ENCODE measurements at regions not wholly inside any gene's neighbourhood (a gene's known extent, or its start where the extent isn't known, plus 50 kb on each side); places are given as distances from the start of the nearest gene placed in this dataset.

DNA sequence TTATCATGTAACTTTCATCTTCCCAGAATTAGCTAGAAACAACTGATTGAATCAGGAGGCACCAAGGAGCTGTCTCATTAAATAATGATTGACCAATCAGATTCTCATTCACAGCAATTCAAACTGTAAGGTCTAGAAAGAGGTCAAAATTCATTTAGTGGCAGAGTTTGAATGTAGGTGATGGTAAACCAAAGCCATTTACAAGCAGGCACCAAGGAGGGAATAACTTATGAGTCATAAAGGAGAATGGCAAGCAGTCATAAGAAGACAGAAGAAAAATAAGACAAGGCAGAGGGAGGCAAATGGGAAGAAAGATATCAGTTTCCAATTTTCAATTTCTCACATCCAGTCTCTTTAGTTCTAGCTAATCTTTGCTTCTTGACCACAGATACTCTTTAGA is 52.9 kb upstream of the DEFB112 start:
- no peak for DNase-seq

DNA sequence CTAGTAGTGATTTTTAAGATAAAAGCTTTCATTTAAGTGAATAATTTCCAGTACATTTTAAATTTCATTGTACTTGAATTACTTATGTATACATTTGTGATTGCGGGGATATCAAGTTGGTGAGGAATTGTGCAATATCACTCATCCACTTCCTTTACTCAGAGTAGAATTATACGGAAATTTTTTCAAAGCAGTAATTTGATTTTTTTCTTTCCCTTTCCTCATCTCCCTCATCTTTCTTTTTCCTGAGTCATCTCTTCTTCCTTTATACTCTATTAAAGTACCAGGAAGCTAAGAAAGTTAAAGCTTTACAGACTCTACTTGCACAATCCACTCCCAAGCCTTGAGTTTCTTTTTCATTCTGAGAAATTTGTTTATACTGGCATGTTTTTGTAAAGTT is 60.9 kb upstream of the DEFB112 start:
- DNase-seq: no peak

DNA sequence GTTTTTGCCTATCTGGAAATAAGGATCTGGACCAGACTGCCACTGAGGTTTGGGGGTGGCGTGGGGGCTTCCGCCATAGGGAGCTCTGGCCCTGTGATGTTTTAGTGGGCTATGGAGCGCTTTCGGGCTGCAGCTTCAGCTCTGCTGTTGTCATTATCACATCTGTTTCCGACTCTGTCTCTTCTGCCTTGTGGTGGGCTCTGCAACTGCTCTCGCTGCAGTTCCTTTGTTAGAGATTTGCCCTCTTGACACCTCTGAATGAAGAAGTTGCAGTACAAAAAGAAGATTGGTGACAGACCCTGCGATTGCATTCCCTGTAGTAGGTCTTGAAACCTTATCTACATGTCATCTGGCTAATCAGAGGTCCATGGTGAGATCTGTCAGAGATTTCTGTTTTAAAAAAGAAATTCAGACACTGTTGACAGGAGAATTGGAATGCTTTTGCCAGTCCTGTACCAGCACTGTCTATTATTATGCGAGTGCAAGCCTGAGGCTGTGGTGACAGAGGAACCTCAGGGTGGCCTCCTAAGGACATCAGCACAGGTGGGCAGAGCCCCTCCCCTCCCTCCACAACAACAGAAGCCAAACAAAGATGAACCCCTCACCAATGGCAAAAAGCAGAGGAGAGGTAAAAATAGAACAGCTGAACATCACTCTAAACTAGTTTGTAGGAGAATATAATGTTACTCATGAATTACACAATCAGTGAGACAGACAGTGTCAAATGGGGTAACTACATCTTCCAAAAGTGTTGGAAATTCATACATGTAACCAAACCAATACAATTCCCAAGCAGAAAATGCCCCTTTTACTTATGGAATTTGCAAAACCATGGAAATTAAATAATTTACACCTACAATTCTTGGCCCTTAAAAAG is 63.5 kb upstream of the DEFB112 start:
- DNase-seq: no peak

DNA sequence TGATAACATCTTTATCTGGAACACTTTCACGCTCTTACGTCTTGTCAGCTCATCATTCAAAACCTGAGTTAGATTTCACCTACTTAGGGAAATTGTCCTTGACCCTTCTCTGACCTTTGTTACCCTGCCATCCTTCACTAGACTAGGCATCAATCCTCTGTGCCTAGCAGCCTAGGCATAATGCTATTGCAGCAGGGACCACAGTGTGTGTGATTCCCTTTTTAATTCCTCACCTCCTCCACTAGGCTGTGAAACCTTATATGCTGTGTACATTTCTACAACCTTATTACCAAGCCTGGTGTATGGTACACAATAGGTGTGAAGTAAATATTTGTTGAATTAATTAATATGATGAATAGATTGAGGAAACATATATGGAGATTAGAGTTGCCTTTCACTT is 66.7 kb upstream of the DEFB112 start:
- DNase-seq: no peak

DNA sequence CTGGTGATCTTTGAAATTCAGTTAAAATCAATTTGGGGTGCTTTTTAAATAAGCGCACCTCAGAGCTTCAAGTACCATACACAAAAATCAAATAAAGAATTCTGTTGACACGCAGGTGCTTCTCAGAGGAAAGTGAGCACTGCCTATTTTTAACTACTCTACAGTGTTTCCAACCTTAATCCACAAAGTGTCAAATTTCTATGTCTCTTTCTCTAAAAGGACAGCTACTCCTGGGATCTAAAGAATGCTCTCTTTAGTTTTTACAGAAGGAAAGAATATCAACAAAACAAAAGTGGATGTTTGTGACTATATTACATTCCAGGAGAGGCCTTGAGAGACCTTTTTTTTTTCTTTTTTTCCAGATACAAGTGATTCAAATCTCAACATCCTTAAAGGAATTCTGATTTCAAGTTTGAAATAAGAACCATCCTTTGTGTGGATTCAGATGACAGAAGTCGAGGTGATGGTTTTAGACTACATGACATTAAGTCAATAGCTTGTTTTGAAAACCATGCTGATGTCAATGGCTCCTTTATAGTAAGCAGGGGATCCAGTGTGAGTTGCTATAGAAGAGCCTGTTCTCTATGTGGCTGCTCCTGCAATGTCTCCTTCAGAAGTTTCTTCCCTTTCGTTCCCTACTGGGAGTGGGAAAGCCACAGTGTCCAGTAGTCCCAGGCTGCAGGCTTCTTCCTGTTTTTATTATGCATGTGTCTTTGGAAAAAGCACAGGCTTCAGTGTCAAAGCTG is 67.2 kb upstream of the DEFB112 start:
- no peak for DNase-seq

DNA sequence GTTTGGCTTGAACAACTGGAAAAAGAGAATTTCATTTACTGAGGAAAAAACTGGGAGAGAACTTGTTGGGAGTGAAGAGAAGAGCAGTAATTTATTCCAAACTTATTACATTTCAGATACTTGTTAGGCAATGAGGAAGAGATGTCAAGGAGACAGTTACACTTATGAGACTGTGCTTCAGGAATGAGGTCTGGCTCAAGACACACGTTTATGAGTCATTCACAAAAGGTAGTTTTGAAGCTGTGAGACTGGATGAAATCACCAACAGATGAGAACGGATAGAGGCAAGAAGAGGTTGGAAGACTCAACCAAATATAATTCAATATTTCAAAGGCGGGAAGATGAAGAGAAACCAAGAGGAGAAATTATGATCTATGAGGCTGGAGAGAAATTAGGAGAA is 70.6 kb upstream of the DEFB112 start:
- no peak for DNase-seq

DNA sequence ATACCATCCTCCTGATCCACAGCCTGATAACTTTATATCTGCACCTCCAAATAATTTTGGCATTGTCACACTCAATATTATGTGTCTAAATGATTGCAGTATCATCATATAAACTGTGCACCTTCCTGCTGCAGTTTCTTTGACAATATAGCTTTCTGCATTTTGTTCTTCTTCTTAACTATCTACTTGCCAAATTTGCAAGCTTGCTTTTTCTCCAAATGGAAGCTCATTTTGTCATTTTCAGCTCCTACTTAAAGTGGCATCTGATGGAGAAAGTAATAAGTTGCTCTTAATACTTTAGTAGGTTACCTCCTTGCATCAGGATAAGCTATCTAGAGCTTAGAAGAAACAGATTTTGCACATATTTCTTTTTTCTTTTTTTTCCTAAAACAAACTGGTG is 74.0 kb upstream of the DEFB112 start:
- no peak for DNase-seq

DNA sequence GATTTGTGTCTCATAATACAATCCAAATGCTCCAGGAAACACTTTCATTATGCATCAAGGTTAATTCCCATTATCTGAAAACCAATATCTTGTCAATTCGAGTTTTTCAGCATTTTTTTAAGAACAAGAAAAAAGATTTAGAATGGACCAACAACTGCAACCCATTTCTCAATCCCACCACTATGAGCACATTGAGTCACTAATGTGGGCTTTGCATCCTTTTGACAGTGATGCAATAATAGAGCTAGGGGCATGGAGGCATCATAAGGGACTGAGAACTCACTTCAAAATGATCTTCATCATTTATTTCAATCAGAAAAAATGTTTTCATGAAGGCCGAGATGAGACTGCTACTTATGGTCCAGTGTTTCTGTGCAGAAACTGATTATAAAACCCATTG is 74.8 kb upstream of the DEFB112 start:
- no peak for DNase-seq

DNA sequence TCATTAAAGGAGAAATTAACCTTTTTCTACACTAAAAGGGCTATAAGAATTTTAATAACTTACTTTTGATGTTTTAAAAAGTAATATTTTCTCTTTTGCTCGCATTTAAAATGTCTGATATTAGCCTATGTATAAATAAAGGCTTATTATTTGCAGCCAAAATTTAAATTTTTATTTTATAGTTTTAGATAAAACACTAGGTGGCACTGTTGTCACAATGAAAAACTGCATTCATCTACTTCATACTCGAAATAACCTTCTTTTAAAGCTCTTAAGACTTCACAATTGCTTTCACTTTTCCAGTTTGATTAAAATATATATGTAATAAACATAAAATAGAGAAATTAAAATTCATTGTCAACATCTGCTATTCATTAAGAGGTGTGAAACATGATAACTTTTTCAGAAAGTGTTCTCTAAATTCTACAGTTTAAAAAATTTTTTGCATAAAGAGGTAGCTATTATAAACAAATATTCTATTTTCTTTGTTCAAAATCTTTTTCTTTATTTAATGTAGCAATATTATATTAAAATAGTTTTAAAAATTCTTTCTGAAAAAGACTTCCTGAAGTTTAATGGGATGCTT is 78.8 kb upstream of the DEFB112 start:
- peak; percentile 2 for DNase-seq

DNA sequence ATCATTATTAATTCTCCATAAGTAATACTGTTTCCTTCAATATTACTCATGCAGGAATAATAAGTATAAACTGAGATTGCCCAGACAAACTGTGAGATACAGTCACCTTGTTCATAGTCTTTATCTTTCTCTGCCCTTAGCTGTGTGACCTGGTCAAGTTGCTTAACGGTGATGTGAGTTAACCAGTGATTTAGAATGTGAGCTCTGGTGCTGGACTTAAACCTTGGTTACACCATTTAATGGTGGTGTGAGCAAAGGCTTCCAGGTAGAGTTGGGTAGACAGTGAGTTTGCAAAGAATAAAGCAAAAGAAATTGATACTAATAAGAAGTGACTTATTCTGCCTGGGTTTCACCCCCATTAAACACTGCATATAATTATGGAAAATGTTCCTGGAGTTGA is 86.2 kb upstream of the DEFB112 start:
- DNase-seq: no peak

DNA sequence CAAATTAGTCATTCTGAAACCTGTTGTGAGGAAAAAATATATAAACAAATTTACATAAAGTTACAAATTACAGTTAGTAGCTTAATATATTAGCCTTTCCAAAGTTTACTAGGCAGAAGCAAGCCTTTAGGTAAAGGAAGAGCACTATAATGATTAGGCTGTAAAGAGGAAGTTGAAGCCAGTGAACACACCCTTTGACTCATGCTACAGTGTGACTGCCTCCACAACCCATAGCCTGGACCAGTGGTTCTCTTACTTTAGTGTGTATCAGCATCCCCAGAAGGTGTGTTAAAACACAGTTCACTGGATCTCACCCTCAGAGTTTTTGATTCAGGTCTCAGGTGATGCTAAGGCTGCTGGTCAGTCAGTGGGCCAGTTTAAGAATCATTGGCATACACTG is 91.4 kb upstream of the DEFB112 start:
- DNase-seq: no peak

DNA sequence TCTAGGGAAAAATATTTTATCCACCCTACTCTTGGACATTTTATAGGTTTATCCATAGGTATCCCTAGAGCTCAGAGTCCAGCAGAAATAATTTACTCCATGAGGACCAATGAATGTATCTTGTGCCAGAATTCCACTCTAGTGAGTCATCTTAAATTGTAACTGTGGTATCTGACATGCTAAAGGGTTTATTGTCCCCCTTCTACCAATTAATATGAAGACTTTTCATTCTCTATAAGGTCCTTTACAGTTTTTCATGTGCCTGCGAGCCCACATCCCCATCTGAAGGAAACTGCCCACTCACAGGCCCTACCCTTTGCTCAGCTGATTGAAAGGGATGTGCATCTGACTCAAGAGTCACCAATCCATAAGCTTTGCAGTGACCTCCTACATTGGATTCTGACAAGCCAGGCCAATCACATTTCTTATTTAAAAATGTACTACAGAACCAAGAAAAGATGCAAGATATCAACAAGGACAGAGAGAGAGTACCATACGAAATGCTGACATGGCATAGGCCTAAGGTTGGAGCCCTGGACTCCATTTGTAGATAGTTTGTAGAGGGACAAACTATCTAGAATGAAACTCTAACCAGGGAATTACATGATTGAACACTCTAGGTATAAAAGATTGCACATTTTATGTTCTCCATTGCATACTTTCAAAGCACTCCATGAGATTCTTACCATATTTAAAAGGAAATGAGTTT is 93.4 kb upstream of the DEFB112 start:
- DNase-seq: no peak

DNA sequence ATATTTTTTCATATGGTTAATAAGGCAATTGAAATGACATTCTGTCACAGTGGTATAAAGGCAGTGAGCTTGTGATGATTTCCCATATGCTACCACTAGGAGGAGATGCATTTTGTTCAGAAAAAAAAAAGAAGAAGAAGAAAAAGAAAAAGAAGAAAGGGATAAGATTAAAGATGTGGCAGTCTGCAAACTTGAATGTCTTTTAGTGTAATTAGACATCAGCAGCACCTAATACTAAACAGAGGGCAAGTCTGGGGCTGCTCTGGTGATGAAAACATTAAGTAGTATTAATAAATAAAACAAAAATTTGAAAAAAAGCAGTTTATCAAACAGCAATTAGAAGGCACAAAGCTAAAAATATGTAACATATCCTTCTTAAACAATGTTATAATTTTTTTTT is 95.4 kb upstream of the DEFB112 start:
- DNase-seq: no peak

DNA sequence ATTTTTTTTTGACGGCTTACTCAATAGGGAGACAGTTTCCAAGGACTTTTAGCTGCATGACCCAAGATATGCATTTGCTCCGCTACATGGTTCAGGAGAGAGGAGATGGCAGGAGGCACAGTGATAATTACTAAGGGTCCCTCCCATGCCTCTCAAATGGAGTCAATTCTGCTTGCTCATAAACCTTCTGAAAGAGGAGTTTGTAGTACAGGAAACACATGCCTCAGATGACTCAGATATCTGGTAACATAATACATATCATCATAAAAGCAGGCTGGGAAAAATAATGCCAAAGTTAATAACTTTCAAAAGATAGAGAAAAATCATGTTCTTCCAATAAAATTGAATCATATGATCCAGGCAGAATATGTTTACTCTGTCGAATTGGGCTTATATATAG is 97.6 kb upstream of the DEFB112 start:
- DNase-seq: no peak

DNA sequence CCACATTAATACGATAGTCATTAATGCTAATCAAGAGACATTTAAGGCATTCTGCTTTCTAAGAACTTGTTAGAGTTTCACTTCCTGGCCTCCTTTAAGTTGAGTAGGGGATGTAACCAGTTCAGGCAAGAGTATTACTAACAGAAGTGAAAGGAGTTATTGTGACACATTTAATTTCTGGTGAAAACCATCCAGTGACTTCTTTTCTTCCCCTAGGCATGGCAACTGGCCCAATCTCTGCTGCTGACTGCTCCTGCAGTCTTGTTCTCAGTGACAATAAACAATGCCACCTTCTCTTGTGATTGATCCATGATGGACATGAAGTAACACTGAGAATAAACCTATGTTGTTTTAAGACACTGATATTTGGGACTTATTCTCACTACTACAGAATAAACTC is 130.9 kb upstream of the DEFB112 start:
- no peak for DNase-seq

DNA sequence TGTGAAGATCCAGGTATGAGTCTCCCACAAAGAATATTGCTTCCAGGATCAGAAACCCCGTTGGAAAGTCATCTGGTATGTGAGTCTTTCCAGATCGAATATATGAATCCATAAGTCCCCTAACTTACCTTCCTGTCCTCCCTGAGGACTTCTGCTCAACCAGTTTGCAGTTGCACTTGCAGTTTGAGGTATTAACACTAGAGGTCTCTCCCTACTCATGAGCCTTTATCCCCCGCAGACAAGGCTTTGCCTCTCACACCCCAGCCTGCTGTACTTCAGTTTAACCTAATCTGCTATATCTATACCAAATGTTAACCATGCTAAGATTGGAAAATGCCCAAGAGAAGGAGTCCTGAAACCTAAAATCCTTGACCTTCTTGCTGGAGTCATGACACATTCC is 135.3 kb upstream of the DEFB112 start:
- DNase-seq: no peak

DNA sequence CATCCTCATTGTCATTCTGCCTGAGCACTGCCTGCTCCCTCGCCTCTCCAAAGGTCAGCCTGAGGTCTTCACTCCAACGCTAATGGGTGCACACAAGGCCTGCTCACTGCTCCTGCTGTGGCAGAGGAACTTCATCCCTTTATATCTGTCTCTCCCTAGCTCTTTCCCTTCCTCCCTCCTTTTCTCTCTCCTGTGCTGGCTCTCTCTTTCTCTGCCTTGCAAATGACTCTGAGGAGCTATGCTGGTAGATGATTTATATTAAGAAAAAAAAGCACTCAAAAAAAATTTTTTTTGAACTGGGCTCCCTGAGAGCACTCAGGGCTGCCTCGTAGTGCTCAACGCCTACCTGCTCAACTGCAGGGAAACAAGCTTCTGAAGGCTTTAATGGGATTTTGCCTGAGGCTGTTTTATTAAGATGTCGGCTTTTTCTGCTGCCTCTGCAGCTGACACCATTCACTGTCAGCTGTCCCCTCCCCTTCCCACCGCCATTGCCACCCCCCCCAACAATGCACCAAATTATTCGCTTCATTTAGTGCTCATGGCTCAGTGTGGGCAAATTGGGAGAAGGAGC is 137.7 kb upstream of the DEFB112 start:
- DNase-seq: no peak

DNA sequence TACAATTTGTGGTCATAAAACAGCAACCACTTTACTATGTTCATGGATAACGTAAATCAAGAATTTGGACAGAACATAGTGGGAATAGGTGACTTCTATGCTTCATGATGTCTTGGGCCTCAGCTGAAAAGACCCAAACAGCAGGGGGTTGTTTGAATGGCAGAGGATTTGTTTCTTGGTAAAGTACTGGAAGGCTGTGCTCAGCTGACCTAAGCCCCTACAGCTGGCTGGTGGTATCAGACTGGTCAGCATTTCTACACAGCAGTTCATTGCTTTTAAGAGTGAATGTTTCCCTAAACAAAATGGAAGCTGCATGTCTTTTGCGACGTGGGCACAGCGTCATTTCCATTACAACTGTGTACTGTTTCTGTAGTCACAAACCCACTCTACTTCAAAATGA is 148.5 kb upstream of the DEFB112 start:
- no peak for DNase-seq

DNA sequence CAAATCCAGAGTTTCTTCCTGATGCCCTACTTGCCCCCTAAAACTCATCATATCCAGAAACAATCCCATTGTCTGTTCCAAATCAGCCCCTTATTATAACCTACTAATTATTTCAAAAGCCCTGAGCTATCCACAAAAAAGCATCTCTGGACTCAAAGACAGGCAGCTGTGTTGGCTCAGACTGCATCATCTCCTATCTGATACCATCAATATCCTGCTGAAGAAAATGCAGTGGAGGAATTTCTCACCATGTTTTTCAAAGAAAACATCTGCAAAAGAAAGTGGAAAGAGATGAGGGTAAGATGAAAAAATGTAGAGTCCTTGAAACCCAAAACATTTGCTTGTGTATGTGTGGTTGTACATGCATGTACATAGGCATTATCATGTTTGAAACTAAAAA is 153.0 kb upstream of the DEFB112 start:
- DNase-seq: no peak

DNA sequence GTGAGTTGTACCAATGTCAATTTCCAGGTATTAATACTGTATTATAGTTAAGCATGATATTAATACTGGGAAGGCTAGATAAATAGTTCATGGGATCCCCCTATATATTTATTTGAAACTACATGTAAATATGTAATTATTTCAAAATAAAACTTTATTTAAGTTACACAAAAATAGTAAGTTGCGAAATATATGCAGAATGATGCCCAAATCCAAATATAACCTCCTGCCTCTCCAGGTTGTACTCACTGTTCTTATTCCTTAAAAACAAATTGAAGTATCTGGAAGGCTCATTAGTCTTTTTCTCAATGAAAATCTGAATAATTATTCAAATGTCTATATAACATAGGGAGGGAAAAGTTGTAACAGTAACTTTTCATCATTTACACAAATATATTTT is 161.9 kb upstream of the DEFB112 start:
- DNase-seq: no peak

DNA sequence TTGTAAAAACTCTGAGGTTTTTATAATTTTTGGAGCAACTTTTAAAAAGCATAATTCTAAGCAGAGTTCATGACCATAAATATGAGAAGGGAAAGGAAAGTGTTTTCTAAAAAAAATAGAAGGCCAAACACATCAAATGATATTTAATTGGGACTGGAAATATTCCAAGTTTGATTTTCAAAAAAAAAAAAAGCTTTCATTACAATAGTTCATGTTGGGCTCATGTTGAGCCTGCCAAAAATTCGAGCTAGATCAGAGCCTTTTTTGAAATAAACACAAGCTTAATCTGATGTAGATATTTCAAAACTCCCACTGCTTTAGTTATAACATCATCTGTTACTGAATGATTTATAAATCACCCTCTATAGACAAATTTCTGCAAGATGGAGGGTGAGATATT is 163.4 kb upstream of the DEFB112 start:
- DNase-seq: no peak

DNA sequence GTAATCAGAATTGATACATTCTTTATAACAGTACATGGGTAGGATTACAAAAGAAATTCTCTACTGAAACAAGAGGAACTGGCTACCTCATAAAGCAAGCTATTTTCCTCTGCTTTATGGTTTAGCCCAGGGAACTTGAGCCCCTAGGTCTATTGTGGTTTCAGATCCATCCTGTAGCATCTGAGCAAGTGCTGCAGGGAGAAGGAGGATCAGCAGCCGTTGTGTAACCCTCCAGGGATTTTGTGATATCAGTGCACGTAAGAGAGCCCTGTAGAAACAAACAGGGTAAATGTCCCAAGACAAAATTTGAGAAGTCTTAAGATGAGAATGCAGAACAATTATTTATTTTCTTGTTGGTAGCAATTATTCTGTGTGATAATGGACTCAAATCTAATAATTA is 165.2 kb upstream of the DEFB112 start:
- DNase-seq: no peak

DNA sequence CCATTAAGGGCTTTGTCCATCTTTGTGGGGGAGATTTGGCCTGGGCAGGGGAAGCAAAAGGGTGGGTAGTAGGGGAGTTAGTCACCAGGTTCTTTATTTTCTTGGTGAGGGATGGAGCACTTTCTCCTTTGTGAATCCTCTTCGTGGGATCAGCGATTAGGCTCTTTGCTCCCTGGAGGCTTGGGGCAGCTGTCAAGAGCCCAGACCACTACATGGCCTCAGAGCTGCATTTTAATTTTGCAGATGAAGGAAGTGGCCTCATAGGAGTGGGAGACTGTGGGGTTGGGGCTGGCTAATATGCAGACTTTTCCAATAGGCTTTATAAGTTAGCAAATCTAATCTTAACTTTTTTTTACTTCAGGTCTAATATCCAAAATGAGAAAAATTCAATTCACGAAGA is 168.1 kb upstream of the DEFB112 start:
- DNase-seq: no peak

Measured in NCI-H1694 (cell line).